ENCODE measurements at regions not wholly inside any gene's neighbourhood (a gene's known extent, or its start where the extent isn't known, plus 50 kb on each side); places are given as distances from the start of the nearest gene placed in this dataset.

- no peak for TF ChIP-seq CTCF (IDR thresholded peaks at IDR 0.05; ENCODE audit: insufficient read depth, low read length, poor library complexity, severe bottlenecking)
- no peak for TF ChIP-seq EZH2phosphoT487 (conservative IDR thresholded peaks at IDR 0.05; ENCODE audit: low read length)
Observed at GRCh38 chr17:30590081-30590733, 113.0 kb downstream of the GOSR1 start.
